Muscle of leg (tissue), 3 donors: ENCODE measurements at regions not wholly inside any gene's neighbourhood (a gene's known extent, or its start where the extent isn't known, plus 50 kb on each side); places are given as distances from the start of the nearest gene placed in this dataset.

Experiments used
- DNase-seq: peaks from one replicate; pipeline ENCODE4 v3.0.0; 2013
- H3K27ac ChIP-seq: one replicate; pipeline ENCODE4 v1.5.1; 2013; ENCODE audit warnings: mild to moderate bottlenecking, low read length, control low read depth
- H3K27me3 ChIP-seq: one replicate; pipeline ENCODE4 v1.6.1; 2013; ENCODE audit warnings: low read length; ENCODE audit not compliant: control insufficient read depth, insufficient read depth
- H3K36me3 ChIP-seq: one replicate; pipeline ENCODE4 v1.6.1; 2013; ENCODE audit warnings: low read length; ENCODE audit not compliant: control insufficient read depth, insufficient read depth
- H3K4me1 ChIP-seq: one replicate; pipeline ENCODE4 v1.6.1; 2013; ENCODE audit warnings: low read length; ENCODE audit not compliant: control insufficient read depth, insufficient read depth
- H3K4me3 ChIP-seq: one replicate; pipeline ENCODE4 v1.5.1; 2013; ENCODE audit warnings: low read length, control low read depth
- H3K9me3 ChIP-seq: replicated peaks from 2 replicates; pipeline ENCODE4 v1.6.1; 2013; ENCODE audit warnings: low read depth, low read length; ENCODE audit not compliant: control insufficient read depth
- WGBS: methylation state at CpG from one replicate; pipeline ENCODE4 v1.1.5; 2013; ENCODE audit warnings: missing lambda C conversion rate; ENCODE audit not compliant: insufficient coverage; 5-methylcytosine and 5-hydroxymethylcytosine counted together

DNA sequence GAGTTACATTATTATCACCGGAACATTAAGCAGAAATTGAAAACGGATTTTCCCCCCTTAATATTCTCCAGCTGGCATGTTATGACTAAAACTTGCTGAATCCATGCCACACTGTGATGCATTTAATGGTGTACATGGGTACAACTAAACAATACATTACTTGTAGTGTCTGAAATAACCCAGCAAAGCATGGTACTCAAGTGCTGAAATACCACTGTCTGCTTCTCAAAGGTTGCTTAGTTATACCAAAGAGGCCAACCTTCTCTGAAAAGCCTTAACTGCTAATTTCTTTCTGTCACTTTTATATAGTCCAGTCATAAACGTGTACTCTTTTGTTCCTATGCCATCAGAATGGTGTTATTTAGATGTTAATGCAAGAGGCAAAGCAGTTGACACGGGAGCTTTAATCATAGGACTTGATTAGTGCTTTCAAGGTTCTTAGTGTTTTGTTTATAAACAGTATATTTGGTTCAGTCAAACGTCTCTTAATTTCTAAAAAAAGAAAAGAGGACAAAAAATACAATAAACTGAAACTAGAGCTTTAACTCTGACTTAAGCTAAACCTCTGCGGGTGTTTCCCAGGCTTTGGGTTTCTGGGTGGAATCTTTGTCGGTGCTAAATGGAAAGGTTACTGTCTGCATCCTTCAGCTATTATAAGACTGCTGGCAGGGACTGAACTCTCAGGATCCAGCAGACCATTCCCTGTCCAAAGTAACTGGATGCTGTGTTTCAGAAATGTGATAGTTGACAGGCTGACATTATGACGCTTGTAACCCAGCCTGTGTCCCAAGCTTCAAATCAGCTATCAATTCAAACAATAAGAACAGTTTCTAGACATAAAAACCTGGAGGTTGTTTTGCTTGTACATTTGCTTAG, 202.6 kb downstream of the PPP1R3A start:
- no peaks in the 10 kb centered on the region for H3K9me3 ChIP-seq
- peak; percentile 81 for DNase-seq
- no peak overlapping the region for H3K27ac ChIP-seq
- H3K4me1 ChIP-seq: no peaks in the 10 kb centered on the region
- no peaks in the 10 kb centered on the region for H3K27me3 ChIP-seq
- WGBS: 20% methylated on average over 2 of the region's 8 CpGs
- H3K4me3 ChIP-seq: no peak overlapping the region
- no peaks in the 10 kb centered on the region for H3K36me3 ChIP-seq

DNA sequence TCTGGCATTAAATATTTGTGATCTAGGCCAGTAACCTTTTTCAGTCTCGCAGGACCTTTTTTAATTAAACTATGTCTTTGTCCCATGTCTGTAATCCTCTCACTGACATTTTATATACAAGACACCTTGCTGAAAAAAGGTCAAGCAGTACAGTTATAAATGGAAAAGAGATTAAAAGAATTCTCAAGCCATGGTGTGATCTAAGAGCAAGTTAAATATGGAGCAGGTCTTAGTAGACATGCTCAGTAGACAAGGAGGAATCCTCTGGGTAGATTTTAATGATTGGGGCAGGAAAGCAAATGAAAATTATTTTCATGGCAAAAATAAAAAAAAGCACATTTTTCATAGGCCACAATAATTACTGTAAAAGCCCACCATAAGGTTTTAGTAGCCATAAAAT, 203.5 kb downstream of the PPP1R3A start:
- H3K27ac ChIP-seq: no peak overlapping the region
- WGBS: no CpG with 5 or more reads among the region's 1 CpG

DNA sequence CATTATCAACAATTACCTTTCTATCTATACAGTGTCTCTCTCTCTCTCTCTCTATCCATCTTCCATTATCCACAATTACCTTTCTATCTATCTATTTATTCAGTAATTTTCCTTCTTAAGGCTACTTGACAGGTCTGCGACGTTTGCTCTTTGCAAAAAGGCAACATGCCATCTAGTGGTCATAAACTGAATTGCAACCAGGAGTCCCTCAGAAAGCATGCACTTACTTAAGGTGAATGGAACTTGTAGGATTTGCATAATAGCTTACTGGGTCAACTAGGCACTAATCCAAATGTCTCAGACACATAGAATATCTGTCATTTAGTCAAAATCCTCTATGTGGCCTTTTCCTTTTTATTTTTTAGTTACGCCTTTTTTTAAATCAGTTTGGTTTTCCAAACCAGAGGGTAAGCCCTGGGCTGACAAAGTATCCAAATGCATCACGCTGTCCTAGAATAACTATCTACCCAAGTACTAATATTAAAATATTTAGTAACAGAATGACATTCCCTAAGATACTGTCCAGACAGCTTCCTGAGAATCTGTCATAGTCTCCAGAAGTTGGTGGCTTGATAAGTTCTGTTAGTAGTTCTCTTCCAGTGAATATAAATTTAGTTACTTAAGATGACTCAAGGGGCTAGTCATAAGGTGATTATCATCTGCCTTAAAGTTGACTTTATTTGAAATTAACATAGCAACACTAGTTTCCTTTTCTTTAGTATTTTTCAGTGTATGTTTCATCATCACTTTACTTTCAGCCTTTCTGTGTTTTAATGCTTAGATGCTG, 208.3 kb downstream of the PPP1R3A start:
- Histone ChIP-seq H3K27ac (no peak overlapping the region), H3K4me1 (no peaks in the 10 kb centered on the region), H3K4me3 (no peak overlapping the region), H3K9me3 (no peaks in the 10 kb centered on the region), H3K36me3 (no peaks in the 10 kb centered on the region), H3K27me3 (no peaks in the 10 kb centered on the region)
- peak; percentile 80 for DNase-seq
- WGBS: no CpG with 5 or more reads among the region's 4 CpGs

More for the DNA sequence above, 203.5 kb downstream of the PPP1R3A start:
- Histone ChIP-seq H3K4me3 (no peak overlapping the region), H3K9me3 (no peaks in the 10 kb centered on the region), H3K27me3 (no peaks in the 10 kb centered on the region), H3K4me1 (no peaks in the 10 kb centered on the region), H3K36me3 (no peaks in the 10 kb centered on the region)
- DNase-seq: no peak

DNA sequence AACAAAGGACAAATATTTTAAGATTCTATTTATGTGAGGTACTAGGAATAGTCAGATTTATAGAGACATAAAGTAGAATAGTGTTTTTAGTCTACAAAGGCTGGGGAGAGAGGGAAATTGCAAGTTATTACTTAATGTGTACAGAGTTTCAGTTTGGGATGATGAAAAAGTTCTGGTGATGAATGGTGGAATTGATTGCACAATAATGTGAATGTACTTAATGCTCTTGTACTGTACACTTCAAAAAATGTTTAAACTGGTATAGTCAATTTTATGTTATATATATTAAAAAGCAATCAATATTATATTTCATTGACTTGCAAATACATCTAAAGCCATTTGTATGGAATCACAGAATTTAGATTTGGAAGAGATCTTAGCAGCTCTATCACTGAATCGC, 213.4 kb downstream of the PPP1R3A start:
- H3K27ac ChIP-seq: no peak overlapping the region
- H3K4me3 ChIP-seq: no peak overlapping the region
- DNase-seq: no peak
- no peaks in the 10 kb centered on the region for H3K36me3 ChIP-seq
- WGBS: no CpG with 5 or more reads among the region's 1 CpG
- H3K4me1 ChIP-seq: no peaks in the 10 kb centered on the region
- no peaks in the 10 kb centered on the region for H3K9me3 ChIP-seq
- H3K27me3 ChIP-seq: no peaks in the 10 kb centered on the region

DNA sequence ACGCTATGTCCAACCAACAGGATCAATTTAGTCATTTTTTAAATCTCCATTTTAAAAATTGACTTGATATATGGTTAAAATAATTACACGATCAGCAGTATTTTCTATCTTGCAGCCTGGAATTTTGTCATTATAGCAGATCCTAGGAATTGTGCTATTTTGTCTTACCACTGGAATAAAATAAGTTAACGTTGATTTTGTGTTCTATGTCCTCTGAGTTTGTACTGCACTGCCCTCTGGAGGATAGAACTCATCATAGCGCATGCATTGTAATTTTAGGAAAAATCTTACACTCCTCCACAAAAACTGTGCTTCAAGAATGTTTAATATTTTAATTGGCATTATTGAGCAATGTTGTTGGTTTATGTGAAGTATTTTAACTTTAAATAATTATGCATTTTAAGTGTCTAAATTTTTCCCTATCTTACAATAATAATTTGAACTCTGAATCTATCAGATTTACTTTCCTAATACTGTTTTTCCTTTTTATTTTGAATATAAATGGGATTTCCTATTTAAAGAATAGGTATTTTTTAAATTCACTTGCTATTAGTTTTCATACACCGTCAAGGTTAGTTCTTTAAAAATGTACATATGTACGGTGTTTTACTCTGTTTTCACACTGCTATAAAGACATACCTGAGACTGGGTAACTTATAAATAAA, 220.1 kb downstream of the PPP1R3A start:
- WGBS: no CpG with 5 or more reads among the region's 6 CpGs
- H3K4me3 ChIP-seq: no peak overlapping the region

DNA sequence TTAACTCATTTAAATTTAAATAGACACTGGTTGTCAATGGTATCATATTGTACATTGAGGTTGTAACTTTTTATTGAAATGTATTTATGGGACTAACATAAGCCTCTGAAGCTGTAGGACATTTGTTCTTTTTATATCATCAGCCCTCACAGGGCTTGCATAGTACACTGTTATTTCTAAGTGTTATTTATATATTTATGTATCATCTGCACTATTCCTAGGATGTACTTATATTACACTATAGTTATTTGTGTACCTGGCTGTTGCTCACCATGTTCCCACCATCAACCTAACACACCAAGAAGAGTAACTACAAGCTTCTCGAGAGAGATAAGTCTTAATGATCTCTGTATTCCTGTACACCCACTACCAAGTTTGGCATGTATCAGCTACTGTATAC, 224.7 kb downstream of the PPP1R3A start:
- no peak overlapping the region for H3K4me3 ChIP-seq
- no peak for DNase-seq
- WGBS: no CpG with 5 or more reads among the region's 1 CpG
- no peaks in the 10 kb centered on the region for H3K9me3 ChIP-seq
- no peak overlapping the region for H3K27ac ChIP-seq
- no peaks in the 10 kb centered on the region for H3K4me1 ChIP-seq
- no peaks in the 10 kb centered on the region for H3K36me3 ChIP-seq
- no peaks in the 10 kb centered on the region for H3K27me3 ChIP-seq

More for the DNA sequence above, 220.1 kb downstream of the PPP1R3A start:
- H3K4me1 ChIP-seq: no peaks in the 10 kb centered on the region
- peak; percentile 43 for DNase-seq
- H3K36me3 ChIP-seq: no peaks in the 10 kb centered on the region
- H3K9me3 ChIP-seq: no peaks in the 10 kb centered on the region
- no peaks in the 10 kb centered on the region for H3K27me3 ChIP-seq
- H3K27ac ChIP-seq: no peak overlapping the region

DNA sequence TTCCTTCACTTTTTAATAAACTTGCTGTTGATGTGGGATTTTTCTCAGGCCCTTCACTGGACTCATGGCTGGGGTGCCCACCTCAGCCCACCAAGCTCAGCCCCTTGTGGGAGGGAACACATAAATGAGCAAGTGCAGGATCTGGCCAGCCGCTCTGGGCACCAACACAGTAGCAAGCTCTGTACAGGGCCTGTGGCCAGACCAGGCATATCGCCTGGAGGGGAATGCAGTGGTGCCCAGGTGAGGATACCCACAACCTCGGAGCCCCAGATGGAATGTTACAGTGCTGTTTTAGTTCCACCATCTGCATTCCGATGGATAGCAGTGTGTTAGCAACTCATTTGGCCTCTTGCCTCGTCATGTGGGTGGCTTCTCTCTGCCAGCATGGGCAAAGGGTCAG, 234.6 kb downstream of the PPP1R3A start:
- Histone ChIP-seq H3K4me3 (no peak overlapping the region), H3K9me3 (peaks cover 7% of the 10 kb centered on the region), H3K4me1 (no peaks in the 10 kb centered on the region), H3K27ac (no peak overlapping the region), H3K36me3 (no peaks in the 10 kb centered on the region), H3K27me3 (no peaks in the 10 kb centered on the region)
- DNase-seq: no peak
- 79% methylated on average over 5 of the region's 5 CpGs for WGBS

DNA sequence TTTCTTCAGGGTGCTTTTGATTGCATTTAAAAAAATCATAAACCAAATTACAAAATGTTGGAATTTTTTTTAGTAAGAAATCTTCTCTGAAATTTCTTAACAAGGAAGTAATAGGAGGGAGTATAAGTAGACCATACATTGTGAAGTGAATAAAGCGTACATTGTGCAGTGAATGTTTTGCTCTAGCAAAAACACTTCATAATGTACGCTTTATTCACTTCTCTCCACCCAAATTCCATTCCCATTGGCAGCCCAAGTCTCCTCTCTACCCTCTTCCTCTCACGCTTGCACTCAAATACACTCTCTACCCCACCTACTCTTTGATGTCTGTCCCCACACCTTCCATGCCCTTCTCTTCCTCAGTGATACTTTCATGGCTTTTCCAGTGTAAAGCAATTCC, 241.0 kb downstream of the PPP1R3A start:
- no peak for DNase-seq
- H3K4me1 ChIP-seq: no peaks in the 10 kb centered on the region
- no peaks in the 10 kb centered on the region for H3K9me3 ChIP-seq
- WGBS: 90% methylated on average over 3 of the region's 3 CpGs
- H3K4me3 ChIP-seq: no peak overlapping the region
- no peak overlapping the region for H3K27ac ChIP-seq
- H3K27me3 ChIP-seq: no peaks in the 10 kb centered on the region
- H3K36me3 ChIP-seq: no peaks in the 10 kb centered on the region

DNA sequence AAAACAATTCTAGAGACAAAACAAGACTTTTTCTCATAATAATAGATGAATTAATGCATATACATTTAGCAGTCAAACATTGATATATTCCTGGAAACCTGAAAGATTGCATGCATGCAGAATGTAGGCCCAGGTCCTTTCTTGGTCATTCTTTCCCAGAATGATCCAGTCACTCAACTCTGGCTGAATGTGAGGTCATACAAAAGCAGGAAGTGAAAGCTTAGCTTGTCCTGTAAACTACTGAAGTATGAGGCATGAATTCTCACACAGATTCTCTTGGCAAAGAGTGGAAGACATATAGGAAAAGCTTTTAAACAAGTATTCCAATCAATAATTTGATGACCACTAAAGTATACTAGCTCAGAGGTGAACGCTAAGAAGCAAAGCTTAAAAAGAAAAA, 253.9 kb downstream of the PPP1R3A start:
- H3K4me1 ChIP-seq: no peaks in the 10 kb centered on the region
- whole genome bisulfite sequencing: no CpG with 5 or more reads among the region's 1 CpG
- H3K4me3 ChIP-seq: no peak overlapping the region
- no peak for DNase-seq
- no peak overlapping the region for H3K27ac ChIP-seq
- no peaks in the 10 kb centered on the region for H3K36me3 ChIP-seq
- H3K9me3 ChIP-seq: peaks cover 6% of the 10 kb centered on the region
- H3K27me3 ChIP-seq: no peaks in the 10 kb centered on the region

DNA sequence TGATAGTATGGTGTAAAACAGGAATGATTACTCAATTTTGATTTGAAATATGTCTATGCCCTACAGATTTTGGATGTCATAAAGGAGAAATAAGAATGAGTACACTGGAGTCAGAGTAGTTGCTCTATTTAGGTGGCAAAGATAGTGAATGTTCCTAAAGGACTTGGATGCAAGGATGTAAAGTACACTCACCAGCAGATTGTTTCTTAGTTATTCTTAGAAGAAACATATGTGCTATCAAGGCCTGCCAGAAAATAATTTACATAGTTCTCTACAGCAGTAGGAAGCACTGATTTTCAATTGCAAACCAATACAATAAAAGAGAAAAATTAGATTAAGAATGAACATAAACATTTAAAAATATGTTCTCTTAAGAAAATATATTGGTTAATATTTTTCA, 259.4 kb downstream of the PPP1R3A start:
- Histone ChIP-seq H3K27me3 (no peaks in the 10 kb centered on the region), H3K27ac (no peak overlapping the region), H3K4me3 (no peak overlapping the region), H3K36me3 (no peaks in the 10 kb centered on the region), H3K9me3 (peaks cover 6% of the 10 kb centered on the region), H3K4me1 (no peaks in the 10 kb centered on the region)
- no peak for DNase-seq
